ENCODE measurements at regions not wholly inside any gene's neighbourhood (a gene's known extent, or its start where the extent isn't known, plus 50 kb on each side); places are given as distances from the start of the nearest gene placed in this dataset.

DNA sequence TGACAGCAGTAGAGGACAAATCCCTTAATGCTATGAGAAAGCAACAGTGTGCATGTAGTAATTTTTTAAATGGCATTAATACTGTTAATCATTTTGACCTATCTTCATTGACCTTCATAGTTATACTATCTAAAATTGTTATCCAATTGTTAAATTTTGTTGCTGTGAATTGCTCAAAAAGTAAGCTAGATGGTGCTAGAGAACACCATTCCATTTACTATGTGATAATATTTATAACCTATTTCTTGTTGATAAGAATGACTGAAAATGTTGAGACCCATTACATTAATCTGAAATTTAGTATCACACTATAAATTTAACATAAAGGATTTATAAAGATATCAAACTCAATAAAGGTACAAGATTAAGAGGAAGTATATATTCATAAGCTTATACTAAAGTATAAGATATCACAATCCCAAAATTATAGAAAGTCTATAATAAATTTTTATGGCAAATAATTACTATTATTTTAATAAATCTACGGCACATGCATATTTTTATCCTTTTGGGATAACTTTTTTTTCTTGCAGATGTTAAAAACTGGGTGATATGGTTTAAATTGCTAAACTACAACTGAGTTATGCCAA lies 1573.3 kb downstream of the PCDH9 start:
- DNase-seq: peak in 1 of 2 donors; percentile 28

DNA sequence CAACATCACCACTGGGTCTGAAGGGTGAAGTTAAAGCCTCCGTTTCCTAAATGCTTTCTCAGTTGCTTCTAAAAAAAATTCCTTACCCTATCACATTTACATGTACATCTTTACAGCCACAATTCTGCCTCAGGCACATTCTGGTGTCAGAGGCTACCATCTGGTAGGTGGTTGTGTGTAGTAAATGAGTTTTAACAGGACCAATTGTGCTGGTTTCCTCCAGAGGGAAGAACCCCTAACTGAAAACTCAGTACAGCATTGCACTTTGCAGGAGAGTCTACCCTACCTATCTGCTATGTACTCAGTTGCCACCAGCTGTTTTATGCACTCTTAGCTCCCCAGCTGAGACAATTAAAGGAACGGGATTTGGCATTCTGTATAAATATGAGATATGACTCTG lies 1576.5 kb downstream of the PCDH9 start:
- DNase-seq: no peak

DNA sequence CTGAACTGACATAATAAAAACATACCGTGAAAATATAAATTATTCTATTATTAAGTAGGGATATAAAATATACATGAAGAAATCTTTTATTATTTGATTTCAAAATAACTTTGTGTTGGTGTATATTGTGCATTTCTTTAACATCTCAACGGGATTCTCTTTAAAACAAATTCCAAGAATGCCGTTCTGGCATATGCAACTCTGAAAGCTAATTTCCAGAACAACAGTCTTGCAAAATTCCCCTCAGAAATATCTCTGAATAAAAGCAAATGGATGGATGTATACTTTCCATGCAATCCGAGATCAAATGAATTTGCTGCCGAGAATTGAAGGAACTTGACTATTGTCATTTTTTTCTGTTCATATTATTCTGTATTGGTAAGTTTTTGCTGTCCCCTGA lies 1579.8 kb downstream of the PCDH9 start:
- no peak for DNase-seq

DNA sequence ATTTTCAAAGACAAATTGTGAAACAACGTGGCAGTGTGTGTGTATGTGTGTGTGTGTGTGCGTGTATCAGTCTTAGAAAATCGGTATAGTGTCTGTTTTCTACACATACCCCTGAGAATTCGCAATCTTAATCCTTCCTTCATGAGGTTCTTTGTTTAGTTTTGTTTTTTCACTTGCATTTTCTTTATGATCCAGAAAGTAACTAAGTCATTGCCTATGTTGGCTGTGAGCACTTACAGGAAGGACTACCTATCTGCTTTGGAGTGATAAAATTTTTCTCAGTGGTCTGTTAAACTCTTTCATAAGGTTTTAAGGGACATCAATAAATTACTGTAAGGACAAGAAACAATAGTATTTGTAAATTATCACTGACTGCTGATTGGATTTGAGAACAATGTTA lies 1587.1 kb downstream of the PCDH9 start:
- no peak for DNase-seq

DNA sequence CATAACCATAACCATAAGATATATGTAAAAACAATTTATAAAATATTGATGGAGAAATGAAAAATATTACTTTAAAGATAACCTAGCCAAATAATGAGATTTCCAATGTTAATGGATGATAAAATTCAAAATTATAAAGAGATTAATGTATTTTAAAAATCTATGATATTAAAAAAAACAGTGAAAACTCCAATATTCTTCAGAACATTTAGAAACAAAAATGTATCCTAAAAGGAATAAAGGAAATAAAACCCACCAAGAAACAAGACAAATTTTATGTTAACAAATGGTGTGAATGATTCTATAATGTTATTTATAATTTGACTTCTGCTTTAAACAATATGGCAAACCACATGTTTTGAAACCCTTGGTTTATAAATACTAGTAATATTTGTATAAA lies 1587.8 kb downstream of the PCDH9 start:
- DNase-seq: no peak

DNA sequence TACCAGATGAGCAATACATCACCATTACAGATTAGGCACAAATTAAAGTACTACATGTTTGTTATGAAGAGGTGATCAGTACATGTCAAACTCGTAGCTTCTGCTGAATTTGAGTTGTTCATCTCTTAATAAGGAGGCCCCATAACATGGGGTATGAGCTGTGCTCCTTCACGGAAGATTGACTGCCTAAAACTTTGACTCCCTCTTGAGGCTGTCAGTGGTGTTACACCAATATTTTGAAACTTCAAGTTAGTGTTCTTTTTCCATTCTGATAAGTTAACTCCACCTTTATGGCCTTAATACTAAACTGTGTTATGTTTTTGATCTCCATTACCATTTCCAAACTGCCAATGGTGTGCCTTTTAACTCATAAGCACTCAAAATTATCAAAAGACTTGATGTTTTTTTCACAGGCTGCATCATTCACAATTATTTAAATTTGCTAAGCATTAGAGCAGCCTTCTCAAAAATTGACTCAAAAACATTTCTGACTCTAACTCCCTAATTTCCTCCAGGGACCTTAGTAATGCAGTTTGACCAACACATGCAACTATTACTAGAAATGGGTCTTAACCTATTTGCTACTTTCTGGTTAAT lies 1591.5 kb downstream of the PCDH9 start:
- peak in 1 of 2 donors; percentile 8 for DNase-seq

DNA sequence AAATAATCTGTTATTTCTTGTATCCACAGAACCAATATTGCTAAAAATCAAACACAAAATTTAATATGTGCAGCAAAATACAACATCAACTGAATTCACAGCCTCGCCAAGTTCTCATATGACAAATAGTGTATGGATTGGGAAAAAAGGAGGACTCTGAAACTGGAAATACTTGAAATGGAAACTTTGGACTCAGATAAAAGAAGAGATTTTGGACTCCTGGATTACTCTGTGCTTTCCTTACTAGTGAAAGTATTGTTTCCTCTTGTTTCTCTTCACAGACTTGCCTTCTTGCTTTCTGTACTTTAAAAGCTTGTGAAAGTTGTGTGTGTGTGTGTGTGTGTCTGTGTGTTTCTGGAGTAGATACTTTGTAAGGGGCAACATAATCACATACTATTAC lies 1596.3 kb downstream of the PCDH9 start:
- no peak for DNase-seq

DNA sequence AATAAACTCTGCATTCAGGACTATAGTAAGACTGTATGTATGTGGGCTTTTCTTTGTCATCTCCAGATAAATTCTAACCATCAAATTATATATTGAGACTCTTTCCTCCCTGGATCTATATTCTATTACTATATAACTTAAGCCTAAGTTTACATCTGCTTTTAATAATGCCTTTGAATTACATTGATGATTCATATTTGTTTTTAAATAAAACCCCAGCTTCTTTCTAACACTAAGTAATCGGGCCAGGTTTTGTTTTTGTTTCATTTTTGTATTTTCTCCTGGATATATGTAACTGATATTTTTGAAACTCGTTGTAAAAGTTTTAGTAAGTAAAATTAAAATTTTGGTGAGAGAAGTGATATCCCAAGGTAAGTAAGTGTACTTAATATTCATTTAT lies 1599.1 kb downstream of the PCDH9 start:
- DNase-seq: no peak

DNA sequence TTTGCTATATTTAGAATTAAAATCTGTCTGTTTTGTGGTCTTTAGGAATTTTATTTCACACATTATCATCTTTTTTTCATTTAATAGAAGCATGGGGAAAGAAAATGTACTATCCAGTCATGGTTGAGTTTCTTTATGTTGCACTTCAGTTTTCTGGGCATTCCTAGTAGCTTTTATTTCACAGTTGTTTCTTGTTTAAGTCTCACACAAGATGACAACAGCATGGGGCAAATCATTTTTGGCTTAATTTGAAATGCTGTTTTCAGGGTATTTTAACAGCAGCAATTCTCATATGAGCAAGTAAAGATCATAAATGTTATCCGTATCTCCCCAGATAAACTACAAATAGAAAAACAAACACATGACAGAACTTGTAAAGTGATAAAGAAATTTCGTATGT lies 1600.2 kb downstream of the PCDH9 start:
- no peak for DNase-seq

DNA sequence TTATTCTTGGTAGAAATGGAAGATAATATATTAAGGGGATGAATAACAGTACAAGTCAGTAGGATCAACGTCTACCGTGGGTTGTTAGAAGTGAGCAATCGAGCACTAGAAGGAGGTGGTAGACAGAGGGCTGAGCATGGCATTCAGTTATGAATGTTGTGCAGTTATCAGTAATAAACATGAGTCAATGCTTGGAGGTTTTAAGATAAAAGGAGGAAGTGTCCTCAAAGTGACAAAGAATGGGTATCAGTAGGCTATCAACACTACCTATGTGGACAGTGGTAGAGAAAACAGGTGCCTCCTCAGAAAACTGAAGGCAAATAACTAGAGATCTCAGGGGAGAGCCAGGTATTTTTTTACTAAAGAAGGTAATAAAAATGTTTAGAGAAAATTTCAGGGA lies 1607.0 kb downstream of the PCDH9 start:
- DNase-seq: no peak

DNA sequence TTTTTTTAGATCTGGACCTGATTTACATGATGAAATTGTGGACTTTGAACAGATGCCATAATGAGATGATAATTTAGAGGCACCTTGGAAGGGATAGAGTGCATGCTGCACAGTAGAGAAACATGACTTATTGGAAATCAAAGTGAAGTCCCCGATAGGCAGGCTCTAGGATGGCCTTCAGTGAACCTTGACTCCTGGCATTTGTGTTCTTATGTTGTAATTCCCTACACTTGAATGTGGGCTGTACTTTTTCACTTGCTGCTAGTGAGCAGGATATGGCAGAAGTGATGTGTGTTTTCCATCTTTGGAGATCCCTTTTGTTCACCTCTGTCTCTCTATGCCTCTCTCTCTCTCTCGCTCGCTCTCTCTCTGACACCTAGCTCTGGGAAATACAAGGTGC lies 1614.6 kb downstream of the PCDH9 start:
- DNase-seq: no peak

DNA sequence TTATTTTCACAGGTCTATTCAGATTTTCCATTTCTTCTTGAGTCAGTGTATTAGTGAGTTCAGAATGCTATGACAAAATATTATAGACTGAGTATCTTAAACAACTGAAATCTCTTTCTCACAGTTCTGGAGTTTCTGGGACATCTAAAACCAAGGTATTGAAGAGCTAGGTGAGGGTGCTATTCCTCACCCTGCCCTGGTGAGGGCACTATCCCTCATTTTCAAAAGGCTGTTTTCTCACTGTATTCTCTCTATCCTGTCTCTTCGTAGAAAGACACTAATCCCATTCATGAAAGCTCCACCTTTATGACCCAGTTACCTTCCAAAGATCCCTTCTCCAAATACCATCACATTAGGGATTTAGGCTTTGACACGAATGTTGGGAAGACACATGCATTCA lies 1617.1 kb downstream of the PCDH9 start:
- DNase-seq: no peak

DNA sequence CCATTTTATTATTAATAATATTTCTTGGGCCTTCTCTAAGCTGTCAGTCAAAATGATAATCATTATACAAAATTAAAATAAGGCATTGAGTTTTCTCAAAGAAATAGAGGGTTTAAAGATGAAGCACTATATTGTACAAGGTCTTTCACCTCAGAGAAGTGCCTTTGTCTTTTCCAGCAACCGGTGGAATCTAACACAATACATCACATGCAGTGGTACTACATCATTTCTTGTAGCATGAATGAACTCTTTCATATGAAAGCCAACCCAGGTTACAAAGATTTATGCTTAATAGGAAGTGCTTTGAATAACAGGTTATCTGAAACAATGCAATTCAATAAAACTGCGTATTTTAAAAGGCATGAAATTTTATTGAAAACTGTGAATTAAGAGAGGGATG lies 1620.8 kb downstream of the PCDH9 start:
- no peak for DNase-seq

DNA sequence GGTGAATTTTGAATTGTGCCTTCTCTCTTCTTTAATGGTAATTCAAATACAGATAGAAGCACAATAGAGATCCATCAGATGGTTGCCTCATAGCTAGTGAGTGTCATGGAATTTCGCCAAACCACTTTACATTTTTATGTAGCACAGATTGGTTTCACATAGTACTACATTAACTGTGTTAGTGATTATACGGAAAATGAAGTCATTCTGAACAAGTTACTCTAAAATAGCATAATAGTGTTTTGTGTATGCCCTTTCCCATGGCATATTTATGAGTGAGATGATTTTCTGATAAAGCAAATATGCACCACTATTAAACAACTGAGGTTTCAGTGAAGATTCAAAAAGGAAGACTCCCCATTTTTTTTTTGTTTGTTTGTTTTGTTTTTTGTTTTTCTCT lies 1623.5 kb downstream of the PCDH9 start:
- no peak for DNase-seq

DNA sequence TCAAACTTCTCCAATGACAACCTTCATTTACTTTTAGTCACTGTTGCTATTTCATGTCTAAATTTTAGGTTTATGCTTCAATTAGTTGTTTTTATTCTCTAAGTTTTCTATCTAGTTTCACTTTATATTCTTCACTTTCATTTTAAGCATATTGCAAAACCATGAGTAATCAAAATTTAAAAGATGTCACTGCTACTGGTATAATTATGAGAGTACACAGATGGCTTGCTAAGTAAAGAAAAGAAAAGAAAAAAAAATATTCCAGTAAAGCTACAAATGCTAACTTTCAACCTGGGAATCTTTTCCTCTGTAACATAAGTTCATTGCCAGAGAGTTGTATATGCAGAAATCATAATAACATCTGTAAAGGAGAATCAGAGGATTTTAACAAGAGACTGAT lies 1624.7 kb downstream of the PCDH9 start:
- DNase-seq: peak in 1 of 2 donors; percentile 26

DNA sequence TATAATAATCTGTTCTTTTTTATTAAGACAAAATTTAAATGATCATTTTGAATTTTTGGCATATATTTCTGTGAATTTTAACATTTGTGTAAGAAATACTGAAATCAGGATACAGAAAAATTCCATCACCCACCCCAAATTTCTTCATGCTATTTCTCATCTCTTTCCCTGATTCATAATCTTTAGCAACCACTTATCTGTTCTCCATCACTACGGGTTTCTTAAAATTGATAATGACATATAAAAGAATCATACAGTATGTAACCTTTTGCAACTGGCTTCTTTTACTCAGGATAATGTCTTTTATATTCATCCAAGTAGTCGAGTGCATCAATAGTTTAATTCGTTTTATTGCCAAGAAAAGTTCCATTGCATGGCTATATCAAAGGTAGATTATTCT lies 1627.0 kb downstream of the PCDH9 start:
- no peak for DNase-seq

DNA sequence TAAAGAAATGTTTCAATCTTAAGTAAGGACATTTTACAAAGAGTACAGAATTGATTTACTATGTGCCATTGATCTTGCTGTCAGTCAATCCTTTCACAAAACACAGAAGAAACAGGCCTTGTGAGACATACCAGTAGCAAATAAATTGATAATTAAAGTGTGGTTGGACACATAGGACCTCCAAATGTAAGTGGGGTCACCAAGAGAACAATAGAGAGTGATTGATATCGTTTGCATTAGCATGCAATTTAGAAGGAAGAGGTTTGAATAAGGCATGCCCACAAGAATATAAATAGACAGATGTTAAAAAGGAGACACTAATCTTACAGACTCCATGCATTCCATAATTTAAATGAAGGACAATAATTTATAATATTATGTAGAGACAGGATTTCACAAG lies 1628.3 kb downstream of the PCDH9 start:
- DNase-seq: no peak

DNA sequence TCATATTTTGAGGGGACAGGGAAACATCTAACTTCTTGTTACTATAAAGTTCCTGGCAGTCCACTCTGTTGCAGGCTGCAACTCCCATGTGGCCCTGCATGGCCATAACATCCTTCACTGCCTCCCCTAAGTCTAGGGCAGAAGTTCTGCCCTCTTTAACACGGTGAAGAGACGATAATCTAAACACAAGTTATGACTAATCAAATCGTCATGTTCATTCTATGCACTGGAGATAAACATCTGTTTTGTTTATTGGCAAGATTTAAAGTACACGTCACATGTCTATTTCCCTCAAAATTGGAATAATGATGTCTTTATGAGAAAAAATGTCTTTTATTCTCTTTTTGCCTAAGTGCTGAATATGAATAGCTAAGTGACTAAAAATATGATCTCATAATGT lies 1629.4 kb downstream of the PCDH9 start:
- DNase-seq: no peak

DNA sequence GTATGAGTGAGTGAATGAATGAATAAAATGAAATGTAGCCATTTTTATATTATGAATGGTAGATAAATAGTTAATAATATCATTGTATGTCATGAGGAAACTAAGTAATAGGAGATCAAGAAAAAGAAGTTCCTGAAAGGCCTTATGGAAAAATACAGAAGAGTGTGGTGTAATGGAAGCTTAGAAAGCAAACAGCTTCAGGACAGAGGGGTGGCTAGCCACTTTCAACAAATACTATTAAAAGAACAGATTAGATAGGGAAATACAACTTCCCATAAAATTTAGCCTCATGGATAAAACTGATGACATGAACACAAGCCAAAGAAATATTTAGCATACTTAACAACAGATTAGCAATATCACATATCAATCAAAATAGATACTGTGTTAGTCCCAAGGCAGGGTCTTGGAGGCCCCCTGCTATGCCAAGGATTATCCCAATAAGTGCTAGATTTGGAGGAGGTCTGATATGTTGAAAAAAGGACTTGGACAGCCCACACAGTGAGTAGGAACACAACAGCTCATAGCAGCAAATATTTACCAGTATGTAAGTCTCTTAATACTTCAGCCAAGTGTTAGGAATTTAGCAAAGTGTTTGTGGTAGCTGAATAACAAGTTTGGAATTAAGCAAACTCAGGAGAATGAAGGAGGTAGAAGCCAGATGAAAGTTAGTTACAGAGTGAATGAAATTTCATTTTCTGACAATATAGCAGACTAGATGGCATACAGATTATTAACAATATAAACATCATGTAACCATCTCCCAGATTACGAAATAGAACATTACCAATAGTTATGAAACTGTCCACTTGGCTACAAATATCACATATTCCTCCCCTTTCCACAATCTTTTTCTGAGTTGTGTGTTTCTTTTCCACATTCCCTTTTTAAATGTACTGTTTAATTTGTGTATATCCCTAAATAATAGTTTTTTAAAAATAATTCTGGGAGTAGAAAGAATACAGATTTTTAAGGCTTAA lies 1632.0 kb downstream of the PCDH9 start:
- DNase-seq: no peak

DNA sequence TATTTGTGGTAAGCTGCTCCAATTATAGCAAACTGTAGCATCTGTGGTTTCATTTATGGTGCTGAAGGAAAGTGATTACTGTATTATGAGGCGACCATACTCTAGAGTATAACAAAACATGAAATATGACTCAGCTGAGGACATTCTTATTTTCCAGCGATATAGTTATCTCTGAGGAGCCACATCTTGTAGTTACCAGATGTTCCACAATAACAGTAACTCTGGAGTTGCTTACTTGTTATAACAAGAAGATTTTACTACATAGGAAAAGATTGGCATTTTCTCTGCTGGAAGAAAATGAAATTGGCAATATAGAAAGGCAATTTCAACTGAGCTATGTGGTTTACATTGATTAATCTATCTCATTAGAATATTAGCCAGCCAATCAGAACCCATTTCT lies 1634.2 kb downstream of the PCDH9 start:
- no peak for DNase-seq

DNA sequence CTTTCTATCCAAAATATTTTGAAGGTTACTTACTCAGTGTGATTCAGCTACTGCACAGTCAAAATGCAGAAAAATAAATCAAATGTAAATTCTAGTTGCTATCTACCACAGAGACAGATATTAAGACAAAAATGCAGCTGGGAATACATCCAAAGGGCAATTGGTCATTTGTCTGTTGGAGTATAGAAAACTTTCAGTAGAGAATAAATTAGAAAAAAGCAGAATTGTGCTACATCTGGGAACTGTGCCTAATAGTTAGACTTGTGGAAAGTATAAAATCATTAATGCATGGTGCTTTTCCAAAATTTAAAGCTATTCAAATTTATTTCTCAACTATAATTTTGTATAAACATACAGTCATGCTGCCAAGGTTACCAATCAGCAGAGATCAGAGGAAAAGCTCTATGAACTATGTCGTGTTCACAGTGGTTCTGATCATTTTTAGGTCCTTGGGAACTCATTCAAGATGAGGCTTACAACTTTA lies 1635.8 kb downstream of the PCDH9 start:
- no peak for DNase-seq

DNA sequence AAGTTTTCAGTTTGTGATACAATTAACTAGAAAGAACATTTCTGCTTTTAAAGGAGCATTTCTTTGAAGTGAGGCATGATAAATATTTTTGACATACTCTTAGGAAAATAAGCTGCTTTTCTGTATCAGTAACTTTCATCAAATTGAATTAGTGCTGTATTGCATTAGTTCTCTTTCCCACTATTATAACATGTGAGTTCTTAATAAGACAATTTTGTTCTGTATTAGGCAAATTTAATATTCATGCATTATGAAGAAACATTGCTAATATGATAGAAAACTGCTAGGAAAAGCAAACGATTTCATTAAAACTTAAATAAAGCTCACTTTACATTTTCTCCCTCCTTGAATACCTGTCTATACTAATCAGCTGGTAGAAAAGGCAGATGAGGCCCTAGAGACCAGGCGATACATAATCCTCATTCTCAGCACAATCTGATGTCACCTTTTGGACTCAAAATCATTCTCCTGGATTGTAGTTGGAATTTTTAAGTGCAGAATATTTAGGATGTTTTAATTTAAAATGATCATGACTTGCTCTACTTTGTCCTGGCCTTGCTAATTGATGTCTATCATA lies 1636.8 kb downstream of the PCDH9 start:
- no peak for DNase-seq

DNA sequence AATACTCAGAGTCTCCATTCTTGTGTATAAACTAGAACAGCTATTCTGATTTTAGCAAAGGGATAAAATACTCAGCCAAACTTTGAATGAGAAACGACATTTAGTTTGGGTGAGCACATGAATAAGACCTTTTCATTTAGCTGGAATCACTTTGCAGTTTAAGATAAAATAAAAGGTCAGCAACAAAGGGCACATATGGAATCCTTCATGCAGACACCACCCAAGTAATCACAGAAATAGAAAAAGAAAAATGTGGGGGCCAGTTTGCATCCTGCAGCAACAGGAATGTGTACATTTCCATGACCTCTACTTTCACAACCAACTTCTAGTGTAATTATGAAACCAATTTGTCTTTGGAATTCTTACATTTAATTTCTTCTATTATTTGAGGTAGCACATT lies 1637.4 kb downstream of the PCDH9 start:
- no peak for DNase-seq

DNA sequence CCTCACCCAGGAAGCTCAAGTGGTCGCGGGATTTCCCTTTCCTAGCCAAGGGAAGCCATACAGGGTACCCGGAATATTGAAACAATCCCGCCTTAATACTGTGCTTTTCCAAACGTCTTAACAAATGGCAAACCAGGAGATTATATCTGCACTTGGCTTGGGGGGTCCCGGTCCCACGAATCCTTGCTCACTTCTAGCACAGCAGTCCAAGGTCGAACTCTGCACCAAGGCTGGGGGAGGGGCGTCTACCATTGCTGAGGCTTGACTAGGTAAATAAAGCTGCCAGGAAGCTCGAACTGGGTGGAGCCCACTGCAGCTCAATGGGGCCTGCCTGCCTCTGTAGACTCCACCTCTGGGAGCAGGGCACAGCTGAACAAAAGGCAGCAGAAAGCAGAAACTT lies 1644.8 kb downstream of the PCDH9 start:
- no peak for DNase-seq

Measured in hippocampal formation (tissue), 2 donors.